Endothelial cell of umbilical vein (primary cell): ENCODE measurements at regions not wholly inside any gene's neighbourhood (a gene's known extent, or its start where the extent isn't known, plus 50 kb on each side); places are given as distances from the start of the nearest gene placed in this dataset.

Source experiments
- BruUV-seq: library from RNA; stranded (reverse); fragments of 400-500 nt; replicated peaks from 2 replicates; lab custom pipeline; 2021; lab: Mats Ljungman, UMichigan
- CTCF ChIA-PET: fragments of 300-600, 350-600 bp; sonication (Branson Sonifier 250); formaldehyde crosslinking; loops from one replicate; lab custom pipeline; 2021; ENCODE audit warnings: antibody characterized with exemption, inconsistent platforms; lab: Charles Lee
- POLR2A ChIA-PET: fragments of 300-600, 350-600 bp; sonication (Branson Sonifier 250); formaldehyde crosslinking; loops from one replicate; lab custom pipeline; 2021; ENCODE audit warnings: antibody characterized with exemption, inconsistent platforms; lab: Charles Lee
- DNase-seq: peaks from one replicate; pipeline ENCODE4 v3.0.0-alpha.2; 2011; ENCODE audit warnings: low read depth, low spot score
- FAIRE-seq: peaks from 2 replicates; lab custom pipeline; 2011; peaks lifted over from hg19 to GRCh38; lab: Jason Lieb, UNC
- H2AFZ ChIP-seq: 2 replicates; pipeline ENCODE4 v1.6.0; 2012; ENCODE audit warnings: low read depth, low read length, control low read depth, inconsistent platforms
- H3K27ac ChIP-seq: 2 replicates; pipeline ENCODE4 v1.5.1; 2011; ENCODE audit warnings: low read depth, mild to moderate bottlenecking, control low read depth, low read length, moderate library complexity; ENCODE audit not compliant: insufficient read depth
- H3K27me3 ChIP-seq, 2 experiments: 2 replicates each; pipeline versions ENCODE4 v1.6.0 to v1.6.1; 2011; ENCODE audit warnings: low read length in 2 of 2, mixed read lengths in 1 of 2; ENCODE audit not compliant: control insufficient read depth in 2 of 2, insufficient read depth in 2 of 2
- H3K36me3 ChIP-seq, 2 experiments: 2 replicates in 1 of 2; 3 replicates in 1 of 2; pipeline ENCODE4 v1.5.1; 2011; ENCODE audit warnings: low read length in 2 of 2, mild to moderate bottlenecking in 1 of 2, moderate library complexity in 1 of 2; ENCODE audit not compliant: control insufficient read depth in 2 of 2, insufficient read depth in 2 of 2; ENCODE audit errors: extremely low read depth in 1 of 2
- H3K4me1 ChIP-seq: 3 replicates; pipeline ENCODE4 v1.5.1; 2011; ENCODE audit warnings: mild to moderate bottlenecking, low read length; ENCODE audit not compliant: control insufficient read depth, insufficient read depth; ENCODE audit errors: extremely low read depth
- H3K4me2 ChIP-seq: 2 replicates; pipeline ENCODE4 v1.6.1; 2011; ENCODE audit warnings: low read length, control low read depth, mixed read lengths; ENCODE audit not compliant: insufficient read depth
- H3K4me3 ChIP-seq, 3 experiments: fragments of 200-600 bp in 1 of 3; sonication (generic), shearing (Covaris generic) in 1 of 3; replicated peaks in 1 of 3; 2 replicates each; pipeline ENCODE4 v1.5.1; 2011 to 2016; ENCODE audit warnings: control low read depth in 3 of 3, low read length in 3 of 3, mild to moderate bottlenecking in 2 of 3, inconsistent platforms in 1 of 3, low read depth in 1 of 3, moderate library complexity in 1 of 3; ENCODE audit not compliant: insufficient read depth in 1 of 3
- H3K79me2 ChIP-seq: 2 replicates; pipeline ENCODE4 v1.6.0; 2012; ENCODE audit warnings: low read length, inconsistent platforms; ENCODE audit not compliant: control insufficient read depth, insufficient read depth
- H3K9ac ChIP-seq: replicated peaks from 2 replicates; pipeline ENCODE3; 2011; ENCODE audit warnings: low read length, control low read depth; ENCODE audit not compliant: insufficient read depth; ENCODE audit errors: extremely low read depth
- H3K9me1 ChIP-seq: replicated peaks from 3 replicates; pipeline ENCODE4 v1.6.0; 2011; ENCODE audit warnings: mild to moderate bottlenecking, low read length; ENCODE audit not compliant: control insufficient read depth, insufficient read depth; ENCODE audit errors: extremely low read depth
- H3K9me3 ChIP-seq: replicated peaks from 2 replicates; pipeline ENCODE4 v1.5.1; 2012; ENCODE audit warnings: low read length, inconsistent platforms; ENCODE audit not compliant: control insufficient read depth, insufficient read depth
- H4K20me1 ChIP-seq: replicated peaks from 2 replicates; pipeline ENCODE3; 2011; ENCODE audit warnings: mild to moderate bottlenecking, low read length; ENCODE audit not compliant: control insufficient read depth, insufficient read depth; ENCODE audit errors: extremely low read depth
- FOS ChIP-seq: IDR thresholded peaks from 2 replicates; pipeline ENCODE4 v1.6.1; 2011; ENCODE audit warnings: mild to moderate bottlenecking, low read length, moderate library complexity, borderline replicate concordance; ENCODE audit not compliant: insufficient read depth
- GATA2 ChIP-seq: IDR thresholded peaks from 2 replicates; pipeline ENCODE4 v1.7.0; 2011; ENCODE audit warnings: low read depth, mild to moderate bottlenecking, moderate library complexity, mixed read lengths, low read length; ENCODE audit not compliant: insufficient read length, insufficient read depth
- JUN ChIP-seq: IDR thresholded peaks from 2 replicates; pipeline ENCODE4 v1.6.1; 2011; ENCODE audit warnings: borderline replicate concordance, low read depth; ENCODE audit not compliant: insufficient read length, insufficient read depth
- MYC ChIP-seq: IDR thresholded peaks from one replicate; pipeline ENCODE4 v1.6.1; 2011; ENCODE audit warnings: mild to moderate bottlenecking, low read depth, low read length
- POLR2A ChIP-seq: IDR thresholded peaks from 2 replicates; pipeline ENCODE4 v1.6.1; 2012; ENCODE audit warnings: low read depth, mild to moderate bottlenecking, control low read depth, low read length
- dilution Hi-C: fragments of 300-500 bp; cut with MboI; formaldehyde crosslinking; loops from one replicate; pipeline ENCODE4 v1.15.0; 2019; ENCODE audit warnings: low sequenced_read_pairs; ENCODE audit not compliant: extremely low pct_ligation_motif_present
- intact Hi-C: fragments of 100-400 bp; cut with micrococcal nuclease; formaldehyde crosslinking; loops from one replicate; pipeline ENCODE4 v1.10.0; 2022
- TF ChIP-seq, protein P1 (sequence below), 2 donors: IDR thresholded peaks; 1 replicate in 1 of 2; 2 replicates in 1 of 2; pipeline ENCODE4 v1.5.1; 2011; ENCODE audit warnings: low read length in 2 of 2, mild to moderate bottlenecking in 2 of 2, moderate library complexity in 2 of 2, control low read depth in 1 of 2, inconsistent platforms in 1 of 2, low read depth in 1 of 2; ENCODE audit not compliant: insufficient read depth in 1 of 2; ENCODE audit errors: extremely low read depth in 1 of 2
- TF ChIP-seq, protein P2 (sequence below): IDR thresholded peaks from 2 replicates; pipeline ENCODE4 v1.6.1; 2011; ENCODE audit not compliant: insufficient read depth, insufficient read length

- CTCF ChIA-PET = no interaction called here
- BruUV-seq = no TSS peak
- DNase-seq (no peak), FAIRE-seq (no peak)
- Histone ChIP-seq H3K4me2 (no peak overlapping the region), H3K9me3 (peaks cover 7% of the 10 kb centered on the region), H3K27ac (no peak overlapping the region), H3K27me3 (no peaks in the 10 kb centered on the region), H3K79me2 (no peaks in the 10 kb centered on the region), H4K20me1 (no peaks in the 10 kb centered on the region), H3K9me1 (no peaks in the 10 kb centered on the region), H3K36me3 (no peaks in the 10 kb centered on the region), H2AFZ (no peak overlapping the region), H3K9ac (no peak overlapping the region), H3K4me3 (no peak overlapping the region), H3K4me1 (no peaks in the 10 kb centered on the region)
- TF ChIP-seq MYC = no peak
- no peak for TF ChIP-seq GATA2
- TF ChIP-seq JUN = no peak
- TF ChIP-seq FOS = no peak
- no peak for TF ChIP-seq POLR2A
- TF ChIP-seq, protein P1, sequence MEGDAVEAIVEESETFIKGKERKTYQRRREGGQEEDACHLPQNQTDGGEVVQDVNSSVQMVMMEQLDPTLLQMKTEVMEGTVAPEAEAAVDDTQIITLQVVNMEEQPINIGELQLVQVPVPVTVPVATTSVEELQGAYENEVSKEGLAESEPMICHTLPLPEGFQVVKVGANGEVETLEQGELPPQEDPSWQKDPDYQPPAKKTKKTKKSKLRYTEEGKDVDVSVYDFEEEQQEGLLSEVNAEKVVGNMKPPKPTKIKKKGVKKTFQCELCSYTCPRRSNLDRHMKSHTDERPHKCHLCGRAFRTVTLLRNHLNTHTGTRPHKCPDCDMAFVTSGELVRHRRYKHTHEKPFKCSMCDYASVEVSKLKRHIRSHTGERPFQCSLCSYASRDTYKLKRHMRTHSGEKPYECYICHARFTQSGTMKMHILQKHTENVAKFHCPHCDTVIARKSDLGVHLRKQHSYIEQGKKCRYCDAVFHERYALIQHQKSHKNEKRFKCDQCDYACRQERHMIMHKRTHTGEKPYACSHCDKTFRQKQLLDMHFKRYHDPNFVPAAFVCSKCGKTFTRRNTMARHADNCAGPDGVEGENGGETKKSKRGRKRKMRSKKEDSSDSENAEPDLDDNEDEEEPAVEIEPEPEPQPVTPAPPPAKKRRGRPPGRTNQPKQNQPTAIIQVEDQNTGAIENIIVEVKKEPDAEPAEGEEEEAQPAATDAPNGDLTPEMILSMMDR (IDR thresholded peaks at IDR 0.05; ENCODE audit: extremely low read depth in 1 of 2, insufficient read depth in 1 of 2, low read depth in 1 of 2, low read length in 2 of 2) = no peak
- TF ChIP-seq, protein P2, sequence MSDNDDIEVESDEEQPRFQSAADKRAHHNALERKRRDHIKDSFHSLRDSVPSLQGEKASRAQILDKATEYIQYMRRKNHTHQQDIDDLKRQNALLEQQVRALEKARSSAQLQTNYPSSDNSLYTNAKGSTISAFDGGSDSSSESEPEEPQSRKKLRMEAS = no peak
- POLR2A ChIA-PET = no interaction called here
- intact Hi-C loops (no loop called here), dilution Hi-C loops (no loop called here)
Measured at GRCh38 chr4:23058165-23058776, 365.5 kb downstream of the GBA3 start.
